AG09309 (cell line): ENCODE measurements at regions not wholly inside any gene's neighbourhood (a gene's known extent, or its start where the extent isn't known, plus 50 kb on each side); places are given as distances from the start of the nearest gene placed in this dataset.

Experiments
- DNase-seq: peaks from one replicate; pipeline ENCODE4 v3.0.0-alpha.2; 2010; ENCODE audit warnings: low read depth
- H3K4me3 ChIP-seq: 2 replicates; pipeline ENCODE4 v1.5.1; 2011; ENCODE audit warnings: mild to moderate bottlenecking, low read depth, low read length, moderate library complexity; ENCODE audit not compliant: control insufficient read depth
- CTCF ChIP-seq: IDR thresholded peaks from 2 replicates; pipeline ENCODE4 v1.5.1; 2011; ENCODE audit warnings: mild to moderate bottlenecking, low read depth, low read length, inconsistent platforms; ENCODE audit not compliant: insufficient read depth, control insufficient read depth; ENCODE audit errors: missing control alignments

DNA sequence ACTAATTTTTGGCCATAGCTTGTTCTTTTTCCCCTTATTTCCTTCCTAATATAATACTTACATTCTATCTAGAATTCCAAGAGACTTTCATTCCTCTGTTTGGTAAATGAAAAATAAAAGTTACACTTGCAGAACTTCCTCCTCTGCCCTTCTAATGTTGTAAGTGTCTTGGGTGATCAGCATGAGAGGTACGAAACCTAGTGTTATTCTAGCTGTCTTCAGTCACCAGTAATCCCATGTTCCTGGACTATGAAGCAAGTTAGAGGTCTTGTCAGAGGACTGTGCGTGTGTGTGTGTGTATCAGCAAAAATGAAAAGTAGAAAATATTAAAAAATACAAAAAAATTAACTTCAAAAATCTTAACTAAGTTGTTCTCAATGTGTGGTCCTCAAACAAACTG, 307.0 kb downstream of the SPRY2 start:
- no peak for TF ChIP-seq CTCF
- DNase-seq = no peak
- H3K4me3 ChIP-seq = no peak overlapping the region

GRCh38 chr13:80033286-80033685, 307.6 kb downstream of the SPRY2 start:
- no peak for TF ChIP-seq CTCF
- no peak overlapping the region for H3K4me3 ChIP-seq
- no peak for DNase-seq

DNA sequence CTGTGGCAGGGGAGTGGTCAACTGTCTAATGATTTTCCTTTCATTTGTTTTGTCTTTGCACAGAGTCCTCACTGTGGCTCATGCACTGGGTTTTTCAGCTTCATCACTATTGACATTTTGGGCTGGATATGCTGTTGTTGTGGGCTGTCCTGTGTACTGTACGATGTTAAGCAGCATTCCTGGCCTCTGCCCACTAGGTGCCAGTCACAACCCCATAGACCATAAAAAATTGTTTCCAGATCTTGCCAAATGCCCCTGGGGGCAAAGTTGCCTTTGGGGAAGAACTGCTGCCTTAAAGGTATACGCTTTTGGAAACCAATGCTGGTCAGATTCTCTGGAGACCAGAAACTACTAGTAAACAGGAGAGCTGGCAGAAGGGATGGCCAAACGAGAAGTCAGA, 310.4 kb downstream of the SPRY2 start:
- DNase-seq = no peak
- TF ChIP-seq CTCF = peak; percentile 30
- H3K4me3 ChIP-seq = no peak overlapping the region

DNA sequence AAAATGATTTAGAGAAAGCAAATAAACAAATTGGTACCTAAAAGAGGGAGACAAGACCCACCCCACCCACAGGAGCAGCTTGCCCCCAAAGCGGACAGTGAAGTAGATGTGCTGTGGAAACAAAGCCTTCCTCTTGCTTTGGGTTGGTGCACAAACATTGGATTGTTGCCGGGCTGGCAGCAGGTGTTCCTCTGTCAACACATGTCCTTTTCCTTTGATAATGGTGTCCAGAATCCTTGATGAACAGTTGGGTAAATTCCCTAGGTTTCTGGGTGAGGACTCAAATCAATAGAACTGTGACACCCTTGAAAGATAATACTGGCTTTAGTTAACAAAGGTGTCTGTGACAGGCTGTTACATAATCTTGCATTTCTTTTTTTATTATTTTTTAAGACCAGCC, 311.8 kb downstream of the SPRY2 start:
- TF ChIP-seq CTCF = no peak
- no peak for DNase-seq
- no peak overlapping the region for H3K4me3 ChIP-seq

DNA sequence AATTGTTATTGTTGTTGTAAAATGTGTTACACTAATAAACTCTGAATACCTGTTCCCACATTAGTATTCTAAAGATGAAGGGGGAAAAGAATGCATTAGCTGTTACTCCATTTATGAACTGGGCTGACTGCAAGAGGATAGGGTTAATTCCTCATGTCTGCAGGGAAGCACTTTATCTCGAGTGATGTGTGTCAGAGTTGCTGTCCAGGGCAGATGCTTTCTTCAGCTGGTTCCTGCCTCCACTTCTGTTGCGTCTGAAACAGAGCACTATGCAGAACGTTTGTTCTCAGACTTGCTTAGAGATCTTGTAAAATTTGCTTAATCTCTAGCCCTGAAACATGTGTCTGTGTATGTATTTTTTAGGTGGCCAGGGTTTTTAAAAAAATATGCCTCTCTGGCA, 318.8 kb downstream of the SPRY2 start:
- DNase-seq = no peak
- TF ChIP-seq CTCF = no peak
- no peak overlapping the region for H3K4me3 ChIP-seq

DNA sequence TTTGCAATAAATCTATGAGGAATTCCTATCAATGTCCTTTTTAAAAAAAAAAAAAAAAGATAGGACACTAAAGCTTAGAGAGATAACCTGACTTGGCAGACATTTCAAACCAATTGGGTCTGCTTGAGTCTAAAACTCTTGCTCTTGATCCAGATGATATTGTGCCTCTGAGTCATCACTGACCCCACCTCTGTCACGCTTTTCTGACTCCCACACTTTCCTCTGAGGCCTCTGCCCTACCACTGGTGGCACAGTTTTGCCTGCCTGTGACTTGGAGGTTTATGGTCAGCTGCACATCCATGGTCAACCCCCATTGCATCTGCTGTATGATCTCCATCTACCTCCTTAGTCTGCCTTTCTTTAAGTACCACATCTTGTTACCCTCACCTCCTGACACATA, 328.7 kb downstream of the SPRY2 start:
- TF ChIP-seq CTCF = no peak
- H3K4me3 ChIP-seq = no peak overlapping the region
- no peak for DNase-seq
